ENCODE measurements at regions not wholly inside any gene's neighbourhood (a gene's known extent, or its start where the extent isn't known, plus 50 kb on each side); places are given as distances from the start of the nearest gene placed in this dataset.

GRCh38 chr12:107929436-107929835 lies 154.9 kb downstream of the ASCL4 start:
- intact Hi-C loops (cut with DNase I, micrococcal nuclease) = no loop called here
- no peak for DNase-seq
- Histone ChIP-seq H3K4me1 (ENCODE audit: low read depth) (no peaks in the 10 kb centered on the region), H3K9me3 (no peaks in the 10 kb centered on the region), H3K4me3 (no peak overlapping the region), H3K36me3 (ENCODE audit: low read depth) (no peaks in the 10 kb centered on the region)
- no peak for ATAC-seq
- TF ChIP-seq, protein P1, sequence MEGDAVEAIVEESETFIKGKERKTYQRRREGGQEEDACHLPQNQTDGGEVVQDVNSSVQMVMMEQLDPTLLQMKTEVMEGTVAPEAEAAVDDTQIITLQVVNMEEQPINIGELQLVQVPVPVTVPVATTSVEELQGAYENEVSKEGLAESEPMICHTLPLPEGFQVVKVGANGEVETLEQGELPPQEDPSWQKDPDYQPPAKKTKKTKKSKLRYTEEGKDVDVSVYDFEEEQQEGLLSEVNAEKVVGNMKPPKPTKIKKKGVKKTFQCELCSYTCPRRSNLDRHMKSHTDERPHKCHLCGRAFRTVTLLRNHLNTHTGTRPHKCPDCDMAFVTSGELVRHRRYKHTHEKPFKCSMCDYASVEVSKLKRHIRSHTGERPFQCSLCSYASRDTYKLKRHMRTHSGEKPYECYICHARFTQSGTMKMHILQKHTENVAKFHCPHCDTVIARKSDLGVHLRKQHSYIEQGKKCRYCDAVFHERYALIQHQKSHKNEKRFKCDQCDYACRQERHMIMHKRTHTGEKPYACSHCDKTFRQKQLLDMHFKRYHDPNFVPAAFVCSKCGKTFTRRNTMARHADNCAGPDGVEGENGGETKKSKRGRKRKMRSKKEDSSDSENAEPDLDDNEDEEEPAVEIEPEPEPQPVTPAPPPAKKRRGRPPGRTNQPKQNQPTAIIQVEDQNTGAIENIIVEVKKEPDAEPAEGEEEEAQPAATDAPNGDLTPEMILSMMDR (IDR thresholded peaks at IDR 0.05) = no peak

DNA sequence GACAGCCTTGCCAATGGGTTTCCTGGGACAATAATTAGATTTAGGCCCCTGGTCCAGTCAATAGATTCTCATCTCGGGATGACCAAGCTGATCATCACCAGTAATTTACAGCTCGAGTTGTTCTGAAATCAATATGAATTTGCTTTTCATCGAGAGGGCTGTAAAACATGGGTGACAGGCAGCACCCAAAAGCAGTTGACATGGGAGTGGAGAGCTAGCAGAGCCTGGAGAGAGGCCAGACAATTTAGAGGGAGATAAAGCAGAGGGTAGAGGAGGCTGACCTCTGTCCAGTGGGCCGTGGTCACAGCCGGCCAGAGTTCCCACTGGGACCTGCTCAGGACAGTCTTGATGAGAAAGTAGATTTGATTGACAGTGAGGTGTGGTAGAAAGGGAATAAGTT lies 157.3 kb downstream of the ASCL4 start:
- intact Hi-C loops (cut with DNase I, micrococcal nuclease) = no loop called here
- Histone ChIP-seq H3K4me3 (no peak overlapping the region), H3K4me1 (ENCODE audit: low read depth) (no peaks in the 10 kb centered on the region), H3K36me3 (ENCODE audit: low read depth) (no peaks in the 10 kb centered on the region), H3K9me3 (no peaks in the 10 kb centered on the region)
- DNase-seq (no peak), ATAC-seq (no peak)
- TF ChIP-seq, protein P1 (IDR thresholded peaks at IDR 0.05) = no peak

GRCh38 chr12:107938446-107938845 lies 163.9 kb downstream of the ASCL4 start:
- intact Hi-C loops (cut with DNase I, micrococcal nuclease) = no loop called here
- Histone ChIP-seq H3K9me3 (no peaks in the 10 kb centered on the region), H3K4me3 (no peak overlapping the region), H3K36me3 (ENCODE audit: low read depth) (no peaks in the 10 kb centered on the region), H3K4me1 (ENCODE audit: low read depth) (no peaks in the 10 kb centered on the region)
- ATAC-seq (no peak), DNase-seq (no peak)
- TF ChIP-seq, protein P1 (IDR thresholded peaks at IDR 0.05) = no peak

DNA sequence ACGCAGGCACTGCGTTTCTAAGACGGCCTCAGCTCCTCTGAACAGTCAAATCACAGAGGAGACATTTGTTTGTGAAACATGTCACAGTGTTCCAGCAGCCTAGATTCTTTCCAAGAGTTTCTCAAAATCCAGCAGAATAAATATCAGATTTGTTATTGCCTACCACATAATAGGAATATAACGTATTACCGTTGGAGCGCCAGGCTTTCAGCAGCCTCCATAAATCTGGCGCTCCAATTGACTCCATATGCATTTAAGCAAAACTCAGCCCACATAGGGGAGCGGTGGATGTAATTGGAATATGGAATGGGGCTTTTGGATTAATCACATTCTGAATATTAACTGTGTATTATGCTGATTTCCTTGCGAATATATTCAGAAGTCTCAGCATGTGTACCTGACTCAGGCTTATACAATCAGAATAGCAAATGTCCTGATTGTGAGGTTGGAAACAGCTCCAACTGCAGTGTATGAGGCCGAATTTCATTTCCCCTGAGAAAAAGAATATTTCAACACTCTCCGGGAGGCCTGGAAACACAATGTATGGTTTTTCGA lies 174.0 kb downstream of the ASCL4 start:
- DNase-seq (no peak), ATAC-seq (no peak)
- no peak overlapping the region for H3K4me3 ChIP-seq
- no peaks in the 10 kb centered on the region for H3K9me3 ChIP-seq
- H3K4me1 ChIP-seq (ENCODE audit: low read depth) = no peaks in the 10 kb centered on the region
- intact Hi-C loops (cut with DNase I, micrococcal nuclease) = no loop called here
- TF ChIP-seq, protein P1 (IDR thresholded peaks at IDR 0.05) = no peak
- H3K36me3 ChIP-seq (ENCODE audit: low read depth) = no peaks in the 10 kb centered on the region

- H3K4me3 ChIP-seq = no peak overlapping the region
- H3K36me3 ChIP-seq (ENCODE audit: low read depth) = no peaks in the 10 kb centered on the region
- no peaks in the 10 kb centered on the region for H3K9me3 ChIP-seq
- DNase-seq = no peak
- no peaks in the 10 kb centered on the region for H3K4me1 ChIP-seq (ENCODE audit: low read depth)
- TF ChIP-seq, protein P1 (IDR thresholded peaks at IDR 0.05) = no peak
- ATAC-seq = no peak
- intact Hi-C loops (cut with DNase I, micrococcal nuclease) = no loop called here
Observed at GRCh38 chr12:107951024-107951423, 176.5 kb downstream of the ASCL4 start.
